ENCODE measurements at regions not wholly inside any gene's neighbourhood (a gene's known extent, or its start where the extent isn't known, plus 50 kb on each side); places are given as distances from the start of the nearest gene placed in this dataset.

DNA sequence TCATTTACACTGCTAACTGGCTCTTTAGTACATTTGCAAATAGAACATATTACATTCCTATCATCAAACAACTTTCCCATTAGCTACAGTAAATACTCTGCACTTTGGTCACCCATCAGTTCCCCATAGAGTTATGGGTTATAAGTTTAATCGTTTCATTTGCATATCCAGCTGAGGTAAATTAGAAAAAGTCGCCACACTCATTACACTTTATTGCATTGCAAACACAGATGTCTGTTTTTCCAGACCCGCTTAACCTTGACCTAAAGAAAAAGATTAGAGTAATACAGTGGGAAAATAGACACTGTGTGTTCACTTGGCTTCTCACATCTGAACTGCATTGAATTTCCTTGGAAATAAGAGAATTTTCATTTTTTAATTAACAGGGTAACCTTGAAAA is 213.1 kb upstream of the PSMD7 start:
- TF ChIP-seq, protein P1, sequence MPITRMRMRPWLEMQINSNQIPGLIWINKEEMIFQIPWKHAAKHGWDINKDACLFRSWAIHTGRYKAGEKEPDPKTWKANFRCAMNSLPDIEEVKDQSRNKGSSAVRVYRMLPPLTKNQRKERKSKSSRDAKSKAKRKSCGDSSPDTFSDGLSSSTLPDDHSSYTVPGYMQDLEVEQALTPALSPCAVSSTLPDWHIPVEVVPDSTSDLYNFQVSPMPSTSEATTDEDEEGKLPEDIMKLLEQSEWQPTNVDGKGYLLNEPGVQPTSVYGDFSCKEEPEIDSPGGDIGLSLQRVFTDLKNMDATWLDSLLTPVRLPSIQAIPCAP (CRISPR knock-in tag; IDR thresholded peaks at IDR 0.05; ENCODE audit: low read depth) = no peak
- TF ChIP-seq FOSL2 (CRISPR knock-in tag; IDR thresholded peaks at IDR 0.05) (no peak), ZNF274 (CRISPR knock-in tag; IDR thresholded peaks at IDR 0.05) (no peak)
- TF ChIP-seq, protein P2, sequence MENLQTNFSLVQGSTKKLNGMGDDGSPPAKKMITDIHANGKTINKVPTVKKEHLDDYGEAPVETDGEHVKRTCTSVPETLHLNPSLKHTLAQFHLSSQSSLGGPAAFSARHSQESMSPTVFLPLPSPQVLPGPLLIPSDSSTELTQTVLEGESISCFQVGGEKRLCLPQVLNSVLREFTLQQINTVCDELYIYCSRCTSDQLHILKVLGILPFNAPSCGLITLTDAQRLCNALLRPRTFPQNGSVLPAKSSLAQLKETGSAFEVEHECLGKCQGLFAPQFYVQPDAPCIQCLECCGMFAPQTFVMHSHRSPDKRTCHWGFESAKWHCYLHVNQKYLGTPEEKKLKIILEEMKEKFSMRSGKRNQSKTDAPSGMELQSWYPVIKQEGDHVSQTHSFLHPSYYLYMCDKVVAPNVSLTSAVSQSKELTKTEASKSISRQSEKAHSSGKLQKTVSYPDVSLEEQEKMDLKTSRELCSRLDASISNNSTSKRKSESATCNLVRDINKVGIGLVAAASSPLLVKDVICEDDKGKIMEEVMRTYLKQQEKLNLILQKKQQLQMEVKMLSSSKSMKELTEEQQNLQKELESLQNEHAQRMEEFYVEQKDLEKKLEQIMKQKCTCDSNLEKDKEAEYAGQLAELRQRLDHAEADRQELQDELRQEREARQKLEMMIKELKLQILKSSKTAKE (CRISPR knock-in tag; IDR thresholded peaks at IDR 0.05; ENCODE audit: borderline replicate concordance) = no peak

All from HepG2 (cell line).